ENCODE measurements at regions not wholly inside any gene's neighbourhood (a gene's known extent, or its start where the extent isn't known, plus 50 kb on each side); places are given as distances from the start of the nearest gene placed in this dataset.

- Histone ChIP-seq H3K27ac (ENCODE audit: extremely low read depth, low read depth, low read length) (no peak overlapping the region), H3K9me3 (ENCODE audit: control insufficient read depth, insufficient read depth, low read depth, low read length) (no peaks in the 10 kb centered on the region), H3K4me1 (ENCODE audit: control insufficient read depth, insufficient read depth, low read length) (no peaks in the 10 kb centered on the region), H3K36me3 (ENCODE audit: control insufficient read depth in 2 of 2, insufficient read depth in 1 of 2, low read length in 2 of 2) (no peaks in the 10 kb centered on the region), H3K4me3 (ENCODE audit: low read depth, low read length) (no peak overlapping the region)
- TF ChIP-seq ZBTB26 (tag by site-specific recombination; optimal IDR thresholded peaks at IDR 0.05) (no peak), ZNF148 (tag by site-specific recombination; IDR thresholded peaks at IDR 0.05; ENCODE audit: borderline replicate concordance) (no peak), ZNF654 (tag by site-specific recombination; IDR thresholded peaks at IDR 0.05; ENCODE audit: low read depth) (no peak), ZNF248 (tag by site-specific recombination; IDR thresholded peaks at IDR 0.05) (no peak), SALL2 (tag by site-specific recombination; IDR thresholded peaks at IDR 0.05; ENCODE audit: borderline replicate concordance) (no peak), ZSCAN18 (tag by site-specific recombination; IDR thresholded peaks at IDR 0.05) (no peak), ZNF292 (tag by site-specific recombination; IDR thresholded peaks at IDR 0.05; ENCODE audit: borderline replicate concordance, low read depth) (no peak), ZNF280D (tag by site-specific recombination; IDR thresholded peaks at IDR 0.05) (no peak), SCRT2 (tag by site-specific recombination; IDR thresholded peaks at IDR 0.05) (no peak), KLF16 (tag by site-specific recombination; IDR thresholded peaks at IDR 0.05) (no peak), ZNF580 (tag by site-specific recombination; IDR thresholded peaks at IDR 0.05) (no peak)
- CTCF ChIA-PET = no interaction called here
- POLR2A ChIA-PET = no interaction called here
These were observed 211.2 kb upstream of the SYT10 start for GRCh38 chr12:33650832-33651231.

GRCh38 chr12:33653362-33653761 is 213.7 kb upstream of the SYT10 start:
- Histone ChIP-seq H3K9me3 (ENCODE audit: control insufficient read depth, insufficient read depth, low read depth, low read length) (no peaks in the 10 kb centered on the region), H3K27ac (ENCODE audit: extremely low read depth, low read depth, low read length) (no peak overlapping the region), H3K4me1 (ENCODE audit: control insufficient read depth, insufficient read depth, low read length) (no peaks in the 10 kb centered on the region), H3K36me3 (ENCODE audit: control insufficient read depth in 2 of 2, insufficient read depth in 1 of 2, low read length in 2 of 2) (no peaks in the 10 kb centered on the region), H3K4me3 (ENCODE audit: low read depth, low read length) (no peak overlapping the region)
- TF ChIP-seq PBX3 (CRISPR knock-in tag; IDR thresholded peaks at IDR 0.05) = no peak
- CTCF ChIA-PET = no interaction called here
- POLR2A ChIA-PET = no interaction called here
